ACC112 (cell line): ENCODE measurements at regions not wholly inside any gene's neighbourhood (a gene's known extent, or its start where the extent isn't known, plus 50 kb on each side); places are given as distances from the start of the nearest gene placed in this dataset.

Experiments used
- H2AFZ ChIP-seq: fragments of 200-600 bp; sonication (generic); one replicate; pipeline ENCODE4 v1.6.0; 2017; ENCODE audit warnings: antibody characterized with exemption, low read length; ENCODE audit not compliant: unreplicated experiment
- H3K27ac ChIP-seq: fragments of 200-600 bp; sonication (generic); 2 replicates; pipeline ENCODE4 v1.5.1; 2014; ENCODE audit warnings: low read depth, mild to moderate bottlenecking, antibody characterized with exemption, low read length, moderate library complexity
- H3K27me3 ChIP-seq: fragments of 200-600 bp; sonication (generic); 2 replicates; pipeline ENCODE4 v1.6.1; 2014; ENCODE audit warnings: mild to moderate bottlenecking, antibody characterized with exemption, low read length, moderate library complexity, mixed read lengths; ENCODE audit not compliant: insufficient read depth
- H3K36me3 ChIP-seq: fragments of 200-600 bp; sonication (generic); 2 replicates; pipeline ENCODE4 v1.6.1; 2016; ENCODE audit warnings: mild to moderate bottlenecking, antibody characterized with exemption, low read length, moderate library complexity, mixed read lengths; ENCODE audit not compliant: insufficient read depth
- H3K4me1 ChIP-seq: fragments of 200-600 bp; sonication (generic); one replicate; pipeline ENCODE4 v1.6.1; 2016; ENCODE audit warnings: low read length, mixed read lengths; ENCODE audit not compliant: insufficient read depth, unreplicated experiment, control insufficient read depth
- H3K4me3 ChIP-seq: fragments of 200-600 bp; sonication (generic); 2 replicates; pipeline ENCODE4 v1.5.1; 2014; ENCODE audit warnings: mild to moderate bottlenecking, low read depth, low read length
- H3K79me2 ChIP-seq: fragments of 200-600 bp; sonication (generic); one replicate; pipeline ENCODE4 v1.6.0; 2016; ENCODE audit warnings: low read length; ENCODE audit not compliant: control insufficient read depth, unreplicated experiment, insufficient read depth

DNA sequence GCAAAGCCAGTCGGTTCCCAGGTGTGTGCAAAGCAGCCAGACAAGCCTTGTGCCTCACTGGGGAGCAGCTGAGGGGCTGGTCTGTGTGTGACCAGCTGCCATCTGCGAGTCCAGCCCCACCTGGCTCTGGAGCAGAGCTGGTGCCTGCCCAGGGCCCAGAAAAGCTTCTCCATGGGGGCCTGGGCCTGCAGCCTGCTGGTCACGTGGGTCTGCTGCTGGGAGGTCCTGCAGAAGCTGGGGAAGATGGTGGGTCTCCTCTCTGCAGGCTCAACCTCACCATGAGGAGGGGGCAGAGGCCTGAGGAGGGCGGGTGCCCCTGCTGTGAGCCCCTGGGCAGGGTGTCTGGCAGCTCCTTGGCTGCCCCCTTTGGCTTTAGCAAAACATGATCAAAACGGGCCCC, 71.9 kb downstream of the ENGASE start:
- no peak overlapping the region for H3K27ac ChIP-seq
- no peaks in the 10 kb centered on the region for H3K36me3 ChIP-seq
- H3K4me3 ChIP-seq: no peak overlapping the region
- peaks cover 56% of the 10 kb centered on the region for H3K27me3 ChIP-seq
- no peaks in the 10 kb centered on the region for H3K79me2 ChIP-seq
- H2AFZ ChIP-seq: no peak overlapping the region
- H3K4me1 ChIP-seq: no peaks in the 10 kb centered on the region

DNA sequence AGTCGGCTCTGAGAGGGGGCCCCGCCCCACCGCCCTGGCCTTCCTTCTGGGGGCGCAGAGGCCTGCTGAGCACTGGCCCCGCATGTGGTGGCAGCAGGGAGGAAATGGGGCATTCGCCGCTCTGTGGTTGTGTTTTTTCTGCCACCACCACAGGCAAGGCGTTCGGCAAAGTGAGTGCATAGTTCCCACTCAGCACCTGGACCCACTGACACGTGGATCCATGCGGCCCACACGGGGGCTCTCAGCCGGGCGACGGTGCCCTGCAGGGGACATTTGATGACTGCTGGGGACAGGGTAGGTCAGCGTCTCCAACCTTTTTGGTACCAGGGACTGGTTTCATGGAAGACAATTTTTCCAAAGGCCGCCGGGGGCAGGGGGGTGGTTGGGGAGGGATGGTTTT, 70.9 kb downstream of the ENGASE start:
- Histone ChIP-seq H3K27ac (no peak overlapping the region), H2AFZ (no peak overlapping the region), H3K79me2 (no peaks in the 10 kb centered on the region), H3K36me3 (no peaks in the 10 kb centered on the region), H3K4me3 (no peak overlapping the region), H3K4me1 (no peaks in the 10 kb centered on the region), H3K27me3 (peaks cover 61% of the 10 kb centered on the region)

DNA sequence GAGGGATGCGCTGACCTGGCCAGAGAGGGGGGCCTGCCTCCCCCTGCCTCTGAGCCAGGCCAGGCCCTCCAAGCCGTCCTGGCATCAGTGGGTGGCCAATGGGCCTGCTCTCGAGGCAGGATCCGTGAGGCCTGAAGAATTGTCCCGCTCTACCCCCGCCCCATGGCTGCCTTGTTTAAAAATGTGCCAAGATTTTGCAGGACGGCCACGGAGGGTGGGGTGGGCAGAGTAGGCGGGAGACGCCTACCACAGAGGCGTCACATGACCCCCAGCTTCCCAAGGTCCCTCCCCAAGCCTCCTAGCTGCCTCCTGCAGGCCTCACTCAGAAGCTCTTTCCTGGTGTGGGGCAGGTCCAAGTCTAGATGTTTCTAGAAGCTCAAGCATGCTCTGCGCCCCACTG, 69.5 kb downstream of the ENGASE start:
- Histone ChIP-seq H2AFZ (no peak overlapping the region), H3K36me3 (no peaks in the 10 kb centered on the region), H3K79me2 (no peaks in the 10 kb centered on the region), H3K4me3 (no peak overlapping the region), H3K4me1 (no peaks in the 10 kb centered on the region), H3K27ac (no peak overlapping the region), H3K27me3 (peaks cover 69% of the 10 kb centered on the region)

DNA sequence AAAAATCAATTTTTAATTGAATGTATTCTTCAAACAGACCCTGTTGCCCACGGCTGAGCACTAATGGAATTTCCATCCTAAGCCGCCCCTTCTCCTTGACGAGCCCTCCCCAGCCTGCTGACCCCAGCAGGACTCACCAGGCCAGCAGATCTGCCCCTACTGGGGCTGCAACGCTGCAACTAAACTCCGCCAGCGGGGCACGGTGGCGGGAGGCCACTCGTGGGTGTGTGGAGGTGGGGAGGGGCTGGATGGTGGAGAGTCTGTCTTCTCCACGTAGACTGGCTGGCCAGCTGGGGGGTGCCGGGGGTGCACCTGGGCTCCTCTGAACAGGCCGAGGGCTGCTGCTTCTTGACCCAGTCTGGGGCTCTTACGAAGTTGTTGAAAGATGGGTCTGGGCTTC, 67.8 kb downstream of the ENGASE start:
- H3K36me3 ChIP-seq: no peaks in the 10 kb centered on the region
- no peak overlapping the region for H3K27ac ChIP-seq
- H3K27me3 ChIP-seq: peaks cover 73% of the 10 kb centered on the region
- no peak overlapping the region for H3K4me3 ChIP-seq
- no peak overlapping the region for H2AFZ ChIP-seq
- H3K79me2 ChIP-seq: no peaks in the 10 kb centered on the region
- H3K4me1 ChIP-seq: no peaks in the 10 kb centered on the region

DNA sequence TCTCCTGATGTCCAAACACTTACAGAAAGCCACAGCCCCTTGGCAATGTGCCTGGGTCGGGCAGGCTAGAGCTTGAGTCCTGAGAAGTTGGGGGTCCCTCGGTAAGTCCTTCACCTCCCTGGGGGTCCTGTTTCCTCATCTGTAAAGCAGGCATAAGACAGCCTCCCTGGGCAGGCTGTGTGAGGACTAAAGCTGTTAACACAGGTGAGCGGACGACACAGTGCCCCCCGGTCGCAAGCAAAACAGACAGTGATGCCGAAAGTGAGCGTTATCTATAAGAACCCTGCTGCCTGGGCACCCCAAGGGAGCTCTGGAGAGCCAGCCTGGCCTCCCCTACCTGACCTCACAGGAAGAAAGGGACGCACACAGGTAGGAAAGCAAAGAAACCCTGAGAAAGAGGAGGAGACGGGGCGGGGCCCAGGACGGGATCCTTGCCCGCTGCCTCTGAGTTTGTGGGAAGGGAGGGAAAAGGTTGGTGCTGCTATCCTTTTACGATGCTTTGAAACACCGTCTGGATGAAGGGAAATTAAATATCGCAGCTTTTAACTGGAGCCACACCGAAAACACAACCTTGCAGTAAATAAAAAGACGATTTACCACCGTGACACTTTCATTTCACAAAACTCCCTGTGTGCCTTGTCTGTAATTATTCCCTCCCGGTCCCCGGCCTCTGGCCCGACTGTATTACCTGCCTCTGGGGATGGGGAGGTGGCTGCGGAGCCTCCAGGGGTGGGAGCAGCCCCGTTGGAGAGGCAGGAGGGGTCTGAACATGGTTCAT, 67.1 kb downstream of the ENGASE start:
- no peak overlapping the region for H3K4me3 ChIP-seq
- no peaks in the 10 kb centered on the region for H3K79me2 ChIP-seq
- H3K36me3 ChIP-seq: no peaks in the 10 kb centered on the region
- peaks cover 79% of the 10 kb centered on the region for H3K27me3 ChIP-seq
- H2AFZ ChIP-seq: no peak overlapping the region
- no peaks in the 10 kb centered on the region for H3K4me1 ChIP-seq
- no peak overlapping the region for H3K27ac ChIP-seq

DNA sequence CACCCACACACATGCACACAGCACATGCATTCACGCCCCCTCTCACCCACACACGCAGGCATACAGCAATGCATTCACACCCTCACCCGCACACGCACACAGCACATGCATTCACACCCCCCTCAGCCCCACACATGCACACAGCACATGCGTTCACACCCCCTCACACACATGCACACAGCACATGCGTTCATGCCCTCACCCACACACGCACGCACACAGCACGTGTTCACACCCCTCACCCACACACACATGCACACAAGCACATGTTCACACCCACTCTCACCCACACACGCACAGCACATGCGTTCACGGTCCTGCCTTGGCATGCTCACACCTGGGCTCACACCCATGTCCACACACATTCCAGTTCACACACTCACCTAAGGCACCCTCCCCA, 64.2 kb downstream of the ENGASE start:
- no peaks in the 10 kb centered on the region for H3K36me3 ChIP-seq
- H3K27ac ChIP-seq: no peak overlapping the region
- H3K4me1 ChIP-seq: no peaks in the 10 kb centered on the region
- peaks cover 90% of the 10 kb centered on the region for H3K27me3 ChIP-seq
- H3K79me2 ChIP-seq: no peaks in the 10 kb centered on the region
- no peak overlapping the region for H3K4me3 ChIP-seq
- no peak overlapping the region for H2AFZ ChIP-seq

DNA sequence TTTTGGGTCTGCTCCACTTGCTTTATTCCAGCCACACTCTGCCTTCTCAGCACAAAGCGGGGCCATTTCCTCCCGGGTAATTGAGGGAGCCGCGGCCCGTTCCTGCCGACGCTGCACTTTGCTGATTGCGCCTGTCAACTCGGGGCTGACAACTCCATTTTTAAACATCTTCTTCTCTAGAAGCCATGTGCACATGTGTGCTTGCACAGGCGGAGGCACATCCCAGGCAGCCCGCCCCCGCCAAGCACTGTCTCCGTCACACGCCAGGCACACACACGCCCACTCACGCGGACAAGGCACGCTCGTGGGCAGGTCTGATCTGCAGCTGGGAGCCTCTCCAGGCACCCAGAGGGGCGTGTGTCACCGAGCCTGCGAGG, 63.2 kb downstream of the ENGASE start:
- no peaks in the 10 kb centered on the region for H3K36me3 ChIP-seq
- H3K4me1 ChIP-seq: no peaks in the 10 kb centered on the region
- peaks cover 89% of the 10 kb centered on the region for H3K27me3 ChIP-seq
- H3K4me3 ChIP-seq: no peak overlapping the region
- H2AFZ ChIP-seq: no peak overlapping the region
- H3K27ac ChIP-seq: no peak overlapping the region
- H3K79me2 ChIP-seq: no peaks in the 10 kb centered on the region

DNA sequence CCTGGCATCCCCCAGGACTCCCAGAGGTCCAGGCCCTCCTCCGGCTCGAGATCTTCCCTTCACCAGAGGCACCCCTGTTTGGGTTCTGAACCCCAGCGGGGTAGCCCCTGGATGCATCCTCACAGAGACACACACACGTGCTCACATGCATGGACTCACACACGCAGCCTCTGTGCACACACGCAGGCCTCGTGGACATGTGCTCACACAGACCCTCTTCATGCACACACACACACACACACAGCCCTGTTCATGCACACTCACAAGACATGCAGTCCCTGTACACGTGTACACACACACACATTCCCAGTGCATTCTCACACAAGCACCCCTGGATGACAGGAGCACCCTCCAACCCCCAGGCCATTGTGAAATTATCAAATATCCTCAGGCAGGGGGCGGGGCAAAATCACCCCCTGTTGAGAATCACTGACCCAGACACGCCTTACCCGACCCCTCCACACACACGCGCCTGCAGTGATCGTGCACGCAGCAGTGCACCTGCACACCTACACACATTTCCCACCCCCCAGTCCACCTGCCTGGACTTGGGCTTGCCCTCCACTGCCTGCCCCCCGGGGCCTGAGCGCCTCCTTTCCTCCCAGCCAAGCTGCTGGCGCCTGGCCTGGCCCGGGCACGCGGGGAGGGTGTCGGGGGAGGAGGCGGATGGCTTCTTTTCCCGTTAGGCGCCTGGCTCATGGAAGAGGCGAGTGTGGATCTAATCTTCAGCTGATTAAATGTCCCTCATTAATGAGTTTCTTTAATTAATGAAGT, 62.6 kb downstream of the ENGASE start:
- H2AFZ ChIP-seq: no peak overlapping the region
- no peaks in the 10 kb centered on the region for H3K36me3 ChIP-seq
- H3K4me1 ChIP-seq: no peaks in the 10 kb centered on the region
- H3K27ac ChIP-seq: no peak overlapping the region
- H3K79me2 ChIP-seq: no peaks in the 10 kb centered on the region
- H3K27me3 ChIP-seq: peaks cover 84% of the 10 kb centered on the region
- no peak overlapping the region for H3K4me3 ChIP-seq

DNA sequence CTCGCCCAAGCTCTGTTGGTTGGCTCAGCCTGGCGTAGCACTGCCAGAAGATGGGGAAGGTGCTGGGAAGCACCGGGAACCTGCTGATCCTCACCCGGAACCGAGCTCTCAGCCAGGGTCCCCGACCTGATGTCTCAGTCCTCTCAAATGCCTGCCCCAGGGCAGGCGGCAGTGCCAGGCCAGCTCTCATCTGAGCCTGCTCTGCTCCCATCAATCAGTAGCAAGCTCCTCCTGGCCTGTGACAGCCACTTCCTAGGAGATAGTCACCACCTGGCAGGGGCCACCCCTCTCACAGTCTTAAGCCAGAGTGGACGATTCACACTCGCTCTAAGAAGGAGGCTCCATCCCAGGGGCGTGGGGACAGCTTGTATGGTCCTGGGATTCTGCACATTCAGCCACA, 62.0 kb downstream of the ENGASE start:
- no peak overlapping the region for H3K4me3 ChIP-seq
- H3K27me3 ChIP-seq: peaks cover 78% of the 10 kb centered on the region
- no peaks in the 10 kb centered on the region for H3K36me3 ChIP-seq
- no peaks in the 10 kb centered on the region for H3K79me2 ChIP-seq
- H3K27ac ChIP-seq: no peak overlapping the region
- H3K4me1 ChIP-seq: no peaks in the 10 kb centered on the region
- no peak overlapping the region for H2AFZ ChIP-seq
